Activated naive CD8-positive, alpha-beta T cell treated with anti-CD3 and anti-CD28 coated beads, Interleukin-2, amount 50 U/mL, for 16 hours (primary cell): ENCODE measurements at regions not wholly inside any gene's neighbourhood (a gene's known extent, or its start where the extent isn't known, plus 50 kb on each side); places are given as distances from the start of the nearest gene placed in this dataset.

ENCODE experiments used
- DNase-seq: peaks from one replicate; pipeline ENCODE4 v3.0.0-alpha.2; 2020; ENCODE audit warnings: low read depth, low spot score

- DNase-seq = no peak
Measured at GRCh38 chr1:87766737-87767136, 438.1 kb downstream of the LMO4 start.

- DNase-seq = no peak
Measured at GRCh38 chr1:87778896-87779295, 450.2 kb downstream of the LMO4 start.

- DNase-seq = no peak
Measured at GRCh38 chr1:87781554-87781953, 452.9 kb downstream of the LMO4 start.

- no peak for DNase-seq
Measured at GRCh38 chr1:87783315-87783714, 454.6 kb downstream of the LMO4 start.

GRCh38 chr1:87785386-87785785 is 456.7 kb downstream of the LMO4 start:
- no peak for DNase-seq

- DNase-seq = no peak
Measured at GRCh38 chr1:87786229-87786628, 457.5 kb downstream of the LMO4 start.

- DNase-seq = no peak
Measured at GRCh38 chr1:87786861-87787545, 458.3 kb downstream of the LMO4 start.

- DNase-seq = no peak
Measured at GRCh38 chr1:87787551-87787950, 458.9 kb downstream of the LMO4 start.

- no peak for DNase-seq
Measured at GRCh38 chr1:87790756-87791155, 462.1 kb downstream of the LMO4 start.

GRCh38 chr1:87791931-87792740 is 463.5 kb downstream of the LMO4 start:
- no peak for DNase-seq

GRCh38 chr1:87794788-87795614 is 466.3 kb downstream of the LMO4 start:
- no peak for DNase-seq

GRCh38 chr1:87795615-87796337 is 467.1 kb downstream of the LMO4 start:
- no peak for DNase-seq

GRCh38 chr1:87796471-87796901 is 467.8 kb downstream of the LMO4 start:
- DNase-seq = no peak

- no peak for DNase-seq
Measured at GRCh38 chr1:87799451-87799850, 470.8 kb downstream of the LMO4 start.

GRCh38 chr1:87800006-87800405 is 471.3 kb downstream of the LMO4 start:
- DNase-seq = no peak

- no peak for DNase-seq
Measured at GRCh38 chr1:87803375-87803774, 474.7 kb downstream of the LMO4 start.

GRCh38 chr1:87804128-87804527 is 475.4 kb downstream of the LMO4 start:
- DNase-seq = no peak

- DNase-seq = no peak
Measured at GRCh38 chr1:87805666-87806378, 477.1 kb downstream of the LMO4 start.

GRCh38 chr1:87806379-87807094 is 477.9 kb downstream of the LMO4 start:
- DNase-seq = no peak

- DNase-seq = no peak
Measured at GRCh38 chr1:87810166-87810565, 481.5 kb downstream of the LMO4 start.
